ENCODE measurements at regions not wholly inside any gene's neighbourhood (a gene's known extent, or its start where the extent isn't known, plus 50 kb on each side); places are given as distances from the start of the nearest gene placed in this dataset.

GRCh38 chr3:10637342-10637741 is 132.0 kb upstream of the ATP2B2 start:
- no peak for DNase-seq (ENCODE audit: low read depth)
- TF ChIP-seq CTCF (IDR thresholded peaks at IDR 0.05; ENCODE audit: control insufficient read depth, insufficient read depth, low read depth, low read length, missing control alignments) = no peak
- H3K4me3 ChIP-seq (ENCODE audit: control insufficient read depth, low read depth, low read length) = no peak overlapping the region

- DNase-seq (ENCODE audit: low read depth) = no peak
- TF ChIP-seq CTCF (IDR thresholded peaks at IDR 0.05; ENCODE audit: control insufficient read depth, insufficient read depth, low read depth, low read length, missing control alignments) = no peak
- no peak overlapping the region for H3K4me3 ChIP-seq (ENCODE audit: control insufficient read depth, low read depth, low read length)
Observed at GRCh38 chr3:10638466-10638865, 133.1 kb upstream of the ATP2B2 start.

- TF ChIP-seq CTCF (IDR thresholded peaks at IDR 0.05; ENCODE audit: control insufficient read depth, insufficient read depth, low read depth, low read length, missing control alignments) = no peak
- no peak for DNase-seq (ENCODE audit: low read depth)
- H3K4me3 ChIP-seq (ENCODE audit: control insufficient read depth, low read depth, low read length) = no peak overlapping the region
Observed at GRCh38 chr3:10641760-10642159, 136.4 kb upstream of the ATP2B2 start.

- TF ChIP-seq CTCF (IDR thresholded peaks at IDR 0.05; ENCODE audit: control insufficient read depth, insufficient read depth, low read depth, low read length, missing control alignments) = no peak
- DNase-seq (ENCODE audit: low read depth) = no peak
Observed at GRCh38 chr3:10644189-10644588, 138.8 kb upstream of the ATP2B2 start.

GRCh38 chr3:10645800-10646199 is 140.4 kb upstream of the ATP2B2 start:
- no peak for TF ChIP-seq CTCF (IDR thresholded peaks at IDR 0.05; ENCODE audit: control insufficient read depth, insufficient read depth, low read depth, low read length, missing control alignments)
- no peak overlapping the region for H3K4me3 ChIP-seq (ENCODE audit: control insufficient read depth, low read depth, low read length)
- no peak for DNase-seq (ENCODE audit: low read depth)

More at GRCh38 chr3:10644189-10644588, 138.8 kb upstream of the ATP2B2 start:
- no peak overlapping the region for H3K4me3 ChIP-seq (ENCODE audit: control insufficient read depth, low read depth, low read length)

- DNase-seq (ENCODE audit: low read depth) = no peak
- no peak for TF ChIP-seq CTCF (IDR thresholded peaks at IDR 0.05; ENCODE audit: control insufficient read depth, insufficient read depth, low read depth, low read length, missing control alignments)
- H3K4me3 ChIP-seq (ENCODE audit: control insufficient read depth, low read depth, low read length) = no peak overlapping the region
Observed at GRCh38 chr3:10646531-10647335, 141.3 kb upstream of the ATP2B2 start.
